ENCODE measurements at regions not wholly inside any gene's neighbourhood (a gene's known extent, or its start where the extent isn't known, plus 50 kb on each side); places are given as distances from the start of the nearest gene placed in this dataset.

DNA sequence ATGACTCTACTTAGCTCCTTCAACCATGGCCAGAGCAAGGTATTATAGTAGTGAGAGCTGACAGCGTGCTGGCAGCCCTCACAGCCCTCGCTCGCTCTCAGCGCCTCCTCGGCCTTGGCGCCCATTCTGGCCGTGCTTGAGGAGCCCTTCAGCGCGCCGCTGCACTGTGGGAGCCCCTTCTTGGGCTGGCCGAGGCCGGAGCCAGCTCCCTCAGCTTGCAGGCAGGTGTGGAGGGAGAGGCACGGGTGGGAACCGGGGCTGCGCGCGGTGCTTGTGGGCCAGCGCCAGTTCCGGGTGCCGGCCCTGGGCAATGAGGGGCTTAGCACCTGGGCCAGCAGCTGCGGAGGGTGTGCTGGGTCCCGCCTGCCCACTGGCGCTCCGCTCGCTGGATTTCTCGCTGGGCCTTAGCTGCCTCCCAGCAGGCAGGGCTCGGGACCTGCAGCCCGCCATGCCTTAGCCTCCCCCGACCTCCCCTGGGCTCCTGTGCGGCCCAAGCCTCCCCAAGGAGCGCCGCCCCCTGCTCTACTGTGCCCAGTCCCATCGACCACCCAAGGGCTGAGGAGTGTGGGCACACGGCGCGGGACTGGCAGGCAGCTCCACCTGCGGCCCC lies 63.1 kb downstream of the SPATA19 start:
- Histone ChIP-seq H3K36me3 (ENCODE audit: insufficient read depth, low read length) (no peaks in the 10 kb centered on the region), H4K20me1 (ENCODE audit: insufficient read depth, low read length) (no peaks in the 10 kb centered on the region), H3K9me2 (ENCODE audit: insufficient read depth, low read length) (no peaks in the 10 kb centered on the region), H2AFZ (ENCODE audit: low read length) (no peak overlapping the region), H3K79me2 (ENCODE audit: insufficient read depth, low read depth, low read length) (no peaks in the 10 kb centered on the region), H3K4me2 (ENCODE audit: low read length) (no peak overlapping the region), H3K4me3 (ENCODE audit: low read depth, low read length, poor library complexity, severe bottlenecking) (no peak overlapping the region), H3K9me3 (ENCODE audit: low read length) (no peaks in the 10 kb centered on the region), H3K27ac (ENCODE audit: low read depth, low read length, poor library complexity, severe bottlenecking) (no peak overlapping the region), H3K4me1 (ENCODE audit: insufficient read depth, low read length, poor library complexity, severe bottlenecking) (no peaks in the 10 kb centered on the region)
- CTCF ChIA-PET (ENCODE audit: unreplicated experiment), result no interaction called here
- BruUV-seq (replicated peaks), result no TSS peak
- no peak for TF ChIP-seq EZH2phosphoT487 (IDR thresholded peaks at IDR 0.05; ENCODE audit: borderline replicate concordance, low read depth, low read length)
- TF ChIP-seq, protein P1, sequence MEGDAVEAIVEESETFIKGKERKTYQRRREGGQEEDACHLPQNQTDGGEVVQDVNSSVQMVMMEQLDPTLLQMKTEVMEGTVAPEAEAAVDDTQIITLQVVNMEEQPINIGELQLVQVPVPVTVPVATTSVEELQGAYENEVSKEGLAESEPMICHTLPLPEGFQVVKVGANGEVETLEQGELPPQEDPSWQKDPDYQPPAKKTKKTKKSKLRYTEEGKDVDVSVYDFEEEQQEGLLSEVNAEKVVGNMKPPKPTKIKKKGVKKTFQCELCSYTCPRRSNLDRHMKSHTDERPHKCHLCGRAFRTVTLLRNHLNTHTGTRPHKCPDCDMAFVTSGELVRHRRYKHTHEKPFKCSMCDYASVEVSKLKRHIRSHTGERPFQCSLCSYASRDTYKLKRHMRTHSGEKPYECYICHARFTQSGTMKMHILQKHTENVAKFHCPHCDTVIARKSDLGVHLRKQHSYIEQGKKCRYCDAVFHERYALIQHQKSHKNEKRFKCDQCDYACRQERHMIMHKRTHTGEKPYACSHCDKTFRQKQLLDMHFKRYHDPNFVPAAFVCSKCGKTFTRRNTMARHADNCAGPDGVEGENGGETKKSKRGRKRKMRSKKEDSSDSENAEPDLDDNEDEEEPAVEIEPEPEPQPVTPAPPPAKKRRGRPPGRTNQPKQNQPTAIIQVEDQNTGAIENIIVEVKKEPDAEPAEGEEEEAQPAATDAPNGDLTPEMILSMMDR (conservative IDR thresholded peaks at IDR 0.05; ENCODE audit: low read length), result no peak
- DNase-seq (ENCODE audit: low spot score), result no peak
- intact Hi-C loops (cut with micrococcal nuclease; ENCODE audit: unreplicated experiment), result no loop called here
- POLR2A ChIA-PET, result interaction anchor here (1.3 kb wide), 1 partner anchor 32 kb away, joined by 4 read pairs; no protein-coding TSS in a partner anchor

DNA sequence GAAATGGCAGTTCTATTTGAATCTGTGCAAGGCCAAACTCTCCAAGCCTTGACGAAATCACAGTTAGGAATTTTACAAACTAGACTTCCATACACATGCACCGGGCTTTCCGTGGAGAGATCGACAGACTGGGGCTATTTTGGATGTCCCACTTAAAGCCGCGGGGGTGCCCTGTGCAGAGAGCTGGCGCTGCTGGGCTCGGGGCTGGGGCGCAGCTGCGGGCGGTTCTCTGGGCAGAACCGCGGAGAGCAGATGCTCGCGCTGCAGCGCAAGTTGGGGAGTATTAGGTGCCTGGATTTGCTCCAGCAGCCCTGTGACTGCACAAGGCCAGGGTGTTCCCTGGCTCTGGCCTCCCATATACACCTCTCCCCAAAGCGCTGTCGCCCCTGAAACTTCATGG lies 67.2 kb downstream of the SPATA19 start:
- CTCF ChIA-PET (ENCODE audit: unreplicated experiment), result no interaction called here
- POLR2A ChIA-PET, result no interaction called here

More for the DNA sequence above, 67.2 kb downstream of the SPATA19 start:
- no peaks in the 10 kb centered on the region for H3K36me3 ChIP-seq (ENCODE audit: insufficient read depth, low read length)
- H2AFZ ChIP-seq (ENCODE audit: low read length), result no peak overlapping the region
- no peaks in the 10 kb centered on the region for H3K9me3 ChIP-seq (ENCODE audit: low read length)
- no peaks in the 10 kb centered on the region for H3K4me1 ChIP-seq (ENCODE audit: insufficient read depth, low read length, poor library complexity, severe bottlenecking)
- intact Hi-C loops (cut with micrococcal nuclease; ENCODE audit: unreplicated experiment), result no loop called here
- H3K4me2 ChIP-seq (ENCODE audit: low read length), result no peak overlapping the region
- H3K9me2 ChIP-seq (ENCODE audit: insufficient read depth, low read length), result no peaks in the 10 kb centered on the region
- H3K4me3 ChIP-seq (ENCODE audit: low read depth, low read length, poor library complexity, severe bottlenecking), result no peak overlapping the region
- DNase-seq (ENCODE audit: low spot score), result no peak
- H3K79me2 ChIP-seq (ENCODE audit: insufficient read depth, low read depth, low read length), result no peaks in the 10 kb centered on the region
- H4K20me1 ChIP-seq (ENCODE audit: insufficient read depth, low read length), result no peaks in the 10 kb centered on the region
- TF ChIP-seq, protein P1 (conservative IDR thresholded peaks at IDR 0.05; ENCODE audit: low read length), result no peak
- no peak for TF ChIP-seq EZH2phosphoT487 (IDR thresholded peaks at IDR 0.05; ENCODE audit: borderline replicate concordance, low read depth, low read length)
- no TSS peak for BruUV-seq (replicated peaks)
- H3K27ac ChIP-seq (ENCODE audit: low read depth, low read length, poor library complexity, severe bottlenecking), result no peak overlapping the region

All from OCI-LY7 (cell line).